Ecto neural progenitor cell (in vitro differentiated cells): ENCODE measurements at regions not wholly inside any gene's neighbourhood (a gene's known extent, or its start where the extent isn't known, plus 50 kb on each side); places are given as distances from the start of the nearest gene placed in this dataset.

Experiments used
- DNase-seq: peaks from one replicate; pipeline ENCODE4 v3.0.0-alpha.2; 2018; ENCODE audit warnings: low spot score

- DNase-seq = peak; percentile 87
Observed at GRCh38 chr12:127381043-127381668, 885.8 kb upstream of the TMEM132C start.

GRCh38 chr12:127381681-127382080 is 885.3 kb upstream of the TMEM132C start:
- no peak for DNase-seq

- no peak for DNase-seq
Observed at GRCh38 chr12:127383281-127383680, 883.7 kb upstream of the TMEM132C start.

- no peak for DNase-seq
Observed at GRCh38 chr12:127386723-127387122, 880.2 kb upstream of the TMEM132C start.

GRCh38 chr12:127388985-127389384 is 878.0 kb upstream of the TMEM132C start:
- no peak for DNase-seq

GRCh38 chr12:127389923-127390322 is 877.0 kb upstream of the TMEM132C start:
- DNase-seq = peak; percentile 60

- DNase-seq = no peak
Observed at GRCh38 chr12:127393465-127393864, 873.5 kb upstream of the TMEM132C start.

- no peak for DNase-seq
Observed at GRCh38 chr12:127393896-127394295, 873.1 kb upstream of the TMEM132C start.

- DNase-seq = no peak
Observed at GRCh38 chr12:127396734-127397133, 870.2 kb upstream of the TMEM132C start.

- DNase-seq = no peak
Observed at GRCh38 chr12:127398016-127398710, 868.8 kb upstream of the TMEM132C start.

GRCh38 chr12:127399451-127399850 is 867.5 kb upstream of the TMEM132C start:
- DNase-seq = no peak

- no peak for DNase-seq
Observed at GRCh38 chr12:127400221-127400620, 866.7 kb upstream of the TMEM132C start.

- no peak for DNase-seq
Observed at GRCh38 chr12:127401005-127401404, 866.0 kb upstream of the TMEM132C start.

- DNase-seq = no peak
Observed at GRCh38 chr12:127401536-127401935, 865.4 kb upstream of the TMEM132C start.

- DNase-seq = peak; percentile 12
Observed at GRCh38 chr12:127411166-127411915, 855.6 kb upstream of the TMEM132C start.

- no peak for DNase-seq
Observed at GRCh38 chr12:127411981-127412380, 855.0 kb upstream of the TMEM132C start.

- DNase-seq = no peak
Observed at GRCh38 chr12:127412866-127413265, 854.1 kb upstream of the TMEM132C start.

GRCh38 chr12:127414186-127414585 is 852.8 kb upstream of the TMEM132C start:
- DNase-seq = no peak

GRCh38 chr12:127414636-127415035 is 852.3 kb upstream of the TMEM132C start:
- no peak for DNase-seq

GRCh38 chr12:127416796-127417195 is 850.2 kb upstream of the TMEM132C start:
- DNase-seq = no peak

GRCh38 chr12:127419111-127419510 is 847.9 kb upstream of the TMEM132C start:
- DNase-seq = no peak

GRCh38 chr12:127421614-127422013 is 845.4 kb upstream of the TMEM132C start:
- no peak for DNase-seq

GRCh38 chr12:127422935-127423566 is 843.9 kb upstream of the TMEM132C start:
- DNase-seq = no peak
